ENCODE measurements at regions not wholly inside any gene's neighbourhood (a gene's known extent, or its start where the extent isn't known, plus 50 kb on each side); places are given as distances from the start of the nearest gene placed in this dataset.
A peak's percentile ranks its signal among the peaks of the same experiment; 100 is the strongest.
"Not testable (repeated sequence)": the region's sequence is repeated elsewhere in the genome, so short reads cannot be mapped to it uniquely, and the experiment has no call there.

- Histone ChIP-seq H3K36me3 (ENCODE audit: insufficient read depth, low read length, poor library complexity, severe bottlenecking) (no peaks in the 10 kb centered on the region), H3K9me3 (ENCODE audit: low read depth, low read length, poor library complexity, severe bottlenecking) (no peaks in the 10 kb centered on the region), H3K27me3 (replicated peaks; ENCODE audit: insufficient read depth, low read depth, low read length, poor library complexity) (no peaks in the 10 kb centered on the region), H3K4me3 (ENCODE audit: low read depth, low read length, poor library complexity, severe bottlenecking) (no peak overlapping the region), H3K27ac (ENCODE audit: low read depth, low read length, poor library complexity, severe bottlenecking) (peak overlapping the region; percentile 88), H3K4me1 (ENCODE audit: insufficient read depth, low read length, poor library complexity, severe bottlenecking) (peaks cover 35% of the 10 kb centered on the region)
- no TSS peak for BruUV-seq (replicated peaks)
- TF ChIP-seq EZH2 (IDR thresholded peaks at IDR 0.05; ENCODE audit: borderline replicate concordance, low read depth, low read length, poor library complexity, severe bottlenecking) (no peak), CTCF (conservative IDR thresholded peaks at IDR 0.05; ENCODE audit: low read depth, low read length) (no peak)
- intact Hi-C loops (cut with micrococcal nuclease; ENCODE audit: unreplicated experiment): no loop called here
- ChIA-PET CTCF (interaction anchor here (1.1 kb wide), 1 partner anchor 29 kb away, joined by 3 read pairs; no protein-coding TSS in a partner anchor), POLR2A (ENCODE audit: low non-redundant PET) (no interaction called here)
- DNase-seq (ENCODE audit: low spot score): peak; percentile 75
Measured at GRCh38 chr5:54390539-54391031, 64.9 kb upstream of the HSPB3 start.

- Histone ChIP-seq H3K27ac (ENCODE audit: low read depth, low read length, poor library complexity, severe bottlenecking) (peak overlapping the region; percentile 88), H3K4me3 (ENCODE audit: low read depth, low read length, poor library complexity, severe bottlenecking) (no peak overlapping the region), H3K9me3 (ENCODE audit: low read depth, low read length, poor library complexity, severe bottlenecking) (no peaks in the 10 kb centered on the region), H3K27me3 (replicated peaks; ENCODE audit: insufficient read depth, low read depth, low read length, poor library complexity) (no peaks in the 10 kb centered on the region), H3K4me1 (ENCODE audit: insufficient read depth, low read length, poor library complexity, severe bottlenecking) (peaks cover 35% of the 10 kb centered on the region), H3K36me3 (ENCODE audit: insufficient read depth, low read length, poor library complexity, severe bottlenecking) (no peaks in the 10 kb centered on the region)
- intact Hi-C loops (cut with micrococcal nuclease; ENCODE audit: unreplicated experiment): no loop called here
- no TSS peak for BruUV-seq (replicated peaks)
- POLR2A ChIA-PET (ENCODE audit: low non-redundant PET): no interaction called here
- TF ChIP-seq EZH2 (IDR thresholded peaks at IDR 0.05; ENCODE audit: borderline replicate concordance, low read depth, low read length, poor library complexity, severe bottlenecking) (no peak), CTCF (conservative IDR thresholded peaks at IDR 0.05; ENCODE audit: low read depth, low read length) (no peak)
- CTCF ChIA-PET: interaction anchor here (1.1 kb wide), 1 partner anchor 30 kb away, joined by 3 read pairs; no protein-coding TSS in a partner anchor
- peak; percentile 97 for DNase-seq (ENCODE audit: low spot score)
Measured at GRCh38 chr5:54390015-54390414, 65.5 kb upstream of the HSPB3 start.

- peaks cover 35% of the 10 kb centered on the region for H3K4me1 ChIP-seq (ENCODE audit: insufficient read depth, low read length, poor library complexity, severe bottlenecking)
- DNase-seq (ENCODE audit: low spot score); H3K27me3 ChIP-seq (replicated peaks; ENCODE audit: insufficient read depth, low read depth, low read length, poor library complexity); H3K9me3 ChIP-seq (ENCODE audit: low read depth, low read length, poor library complexity, severe bottlenecking); POLR2A ChIA-PET (ENCODE audit: low non-redundant PET); H3K36me3 ChIP-seq (ENCODE audit: insufficient read depth, low read length, poor library complexity, severe bottlenecking); BruUV-seq (replicated peaks); H3K4me3 ChIP-seq (ENCODE audit: low read depth, low read length, poor library complexity, severe bottlenecking); intact Hi-C loops (cut with micrococcal nuclease; ENCODE audit: unreplicated experiment): not testable (repeated sequence)
- CTCF ChIA-PET: interaction anchor here (1.1 kb wide), 1 partner anchor 30 kb away, joined by 3 read pairs; no protein-coding TSS in a partner anchor
- peak overlapping the region; percentile 88 for H3K27ac ChIP-seq (ENCODE audit: low read depth, low read length, poor library complexity, severe bottlenecking)
Measured at GRCh38 chr5:54389399-54389798, 66.1 kb upstream of the HSPB3 start.

GRCh38 chr5:54388811-54389210 lies 66.7 kb upstream of the HSPB3 start:
- Histone ChIP-seq H3K36me3 (ENCODE audit: insufficient read depth, low read length, poor library complexity, severe bottlenecking) (no peaks in the 10 kb centered on the region), H3K27ac (ENCODE audit: low read depth, low read length, poor library complexity, severe bottlenecking) (no peak overlapping the region), H3K4me3 (ENCODE audit: low read depth, low read length, poor library complexity, severe bottlenecking) (no peak overlapping the region), H3K4me1 (ENCODE audit: insufficient read depth, low read length, poor library complexity, severe bottlenecking) (peaks cover 35% of the 10 kb centered on the region), H3K27me3 (replicated peaks; ENCODE audit: insufficient read depth, low read depth, low read length, poor library complexity) (no peaks in the 10 kb centered on the region), H3K9me3 (ENCODE audit: low read depth, low read length, poor library complexity, severe bottlenecking) (no peaks in the 10 kb centered on the region)
- DNase-seq (ENCODE audit: low spot score): no peak
- TF ChIP-seq EZH2 (IDR thresholded peaks at IDR 0.05; ENCODE audit: borderline replicate concordance, low read depth, low read length, poor library complexity, severe bottlenecking) (no peak), CTCF (conservative IDR thresholded peaks at IDR 0.05; ENCODE audit: low read depth, low read length) (no peak)
- no TSS peak for BruUV-seq (replicated peaks)
- ChIA-PET POLR2A (ENCODE audit: low non-redundant PET) (no interaction called here), CTCF (no interaction called here)
- intact Hi-C loops (cut with micrococcal nuclease; ENCODE audit: unreplicated experiment): no loop called here

Measured in A673 (cell line).